ENCODE measurements at regions not wholly inside any gene's neighbourhood (a gene's known extent, or its start where the extent isn't known, plus 50 kb on each side); places are given as distances from the start of the nearest gene placed in this dataset.

GRCh38 chr19:46963093-46963734 is 56.4 kb upstream of the NPAS1 start:
- TF ChIP-seq, protein P1, sequence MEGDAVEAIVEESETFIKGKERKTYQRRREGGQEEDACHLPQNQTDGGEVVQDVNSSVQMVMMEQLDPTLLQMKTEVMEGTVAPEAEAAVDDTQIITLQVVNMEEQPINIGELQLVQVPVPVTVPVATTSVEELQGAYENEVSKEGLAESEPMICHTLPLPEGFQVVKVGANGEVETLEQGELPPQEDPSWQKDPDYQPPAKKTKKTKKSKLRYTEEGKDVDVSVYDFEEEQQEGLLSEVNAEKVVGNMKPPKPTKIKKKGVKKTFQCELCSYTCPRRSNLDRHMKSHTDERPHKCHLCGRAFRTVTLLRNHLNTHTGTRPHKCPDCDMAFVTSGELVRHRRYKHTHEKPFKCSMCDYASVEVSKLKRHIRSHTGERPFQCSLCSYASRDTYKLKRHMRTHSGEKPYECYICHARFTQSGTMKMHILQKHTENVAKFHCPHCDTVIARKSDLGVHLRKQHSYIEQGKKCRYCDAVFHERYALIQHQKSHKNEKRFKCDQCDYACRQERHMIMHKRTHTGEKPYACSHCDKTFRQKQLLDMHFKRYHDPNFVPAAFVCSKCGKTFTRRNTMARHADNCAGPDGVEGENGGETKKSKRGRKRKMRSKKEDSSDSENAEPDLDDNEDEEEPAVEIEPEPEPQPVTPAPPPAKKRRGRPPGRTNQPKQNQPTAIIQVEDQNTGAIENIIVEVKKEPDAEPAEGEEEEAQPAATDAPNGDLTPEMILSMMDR (IDR thresholded peaks at IDR 0.05) = no peak
- TF ChIP-seq POLR2A (IDR thresholded peaks at IDR 0.05) (no peak), POLR2AphosphoS5 (IDR thresholded peaks at IDR 0.05; ENCODE audit: insufficient read depth in 1 of 2, low read depth in 1 of 2) (no peak)

All from vagina (tissue), 2 donors.